Stimulated activated CD4-positive, alpha-beta T cell treated with anti-CD3 and anti-CD28 coated beads, Interleukin-4, amount 100 ng/mL, for 24 hours (primary cell): ENCODE measurements at regions not wholly inside any gene's neighbourhood (a gene's known extent, or its start where the extent isn't known, plus 50 kb on each side); places are given as distances from the start of the nearest gene placed in this dataset.
"Not testable (repeated sequence)": the region's sequence is repeated elsewhere in the genome, so short reads cannot be mapped to it uniquely, and the experiment has no call there.

Experiments used
- DNase-seq: peaks from one replicate; pipeline ENCODE4 v3.0.0-alpha.2; 2020

- no peak for DNase-seq
Observed at GRCh38 chr4:146072376-146072775, 103.1 kb upstream of the LSM6 start.

- DNase-seq: no peak
Observed at GRCh38 chr4:146071390-146071789, 104.1 kb upstream of the LSM6 start.

- no peak for DNase-seq
Observed at GRCh38 chr4:146063143-146063542, 112.4 kb upstream of the LSM6 start.

GRCh38 chr4:146062340-146062739 lies 113.2 kb upstream of the LSM6 start:
- no peak for DNase-seq

- no peak for DNase-seq
Observed at GRCh38 chr4:146061610-146062334, 113.7 kb upstream of the LSM6 start.

- DNase-seq: no peak
Observed at GRCh38 chr4:146059865-146060264, 115.7 kb upstream of the LSM6 start.

GRCh38 chr4:146059151-146059550 lies 116.4 kb upstream of the LSM6 start:
- DNase-seq: no peak

GRCh38 chr4:146058531-146058930 lies 117.0 kb upstream of the LSM6 start:
- no peak for DNase-seq

GRCh38 chr4:146054676-146055075 lies 116.1 kb upstream of the ZNF827 start:
- no peak for DNase-seq

GRCh38 chr4:146053891-146054290 lies 115.3 kb upstream of the ZNF827 start:
- DNase-seq: no peak

GRCh38 chr4:146051728-146052391 lies 113.2 kb upstream of the ZNF827 start:
- no peak for DNase-seq

- DNase-seq: no peak
Observed at GRCh38 chr4:146051223-146051622, 112.6 kb upstream of the ZNF827 start.

- no peak for DNase-seq
Observed at GRCh38 chr4:146049802-146050201, 111.2 kb upstream of the ZNF827 start.

- DNase-seq: not testable (repeated sequence)
Observed at GRCh38 chr4:146047768-146048167, 109.1 kb upstream of the ZNF827 start.

GRCh38 chr4:146041139-146042004 lies 102.7 kb upstream of the ZNF827 start:
- no peak for DNase-seq

- DNase-seq: no peak
Observed at GRCh38 chr4:146040623-146041022, 102.0 kb upstream of the ZNF827 start.

GRCh38 chr4:146033149-146033548 lies 94.5 kb upstream of the ZNF827 start:
- no peak for DNase-seq

- DNase-seq: no peak
Observed at GRCh38 chr4:146032234-146032860, 93.7 kb upstream of the ZNF827 start.

GRCh38 chr4:146029939-146030710 lies 91.5 kb upstream of the ZNF827 start:
- no peak for DNase-seq

GRCh38 chr4:146029147-146029546 lies 90.5 kb upstream of the ZNF827 start:
- no peak for DNase-seq

GRCh38 chr4:146027761-146028160 lies 89.1 kb upstream of the ZNF827 start:
- DNase-seq: no peak

- no peak for DNase-seq
Observed at GRCh38 chr4:146023334-146023967, 84.8 kb upstream of the ZNF827 start.
